HG02884 (cell line): ENCODE measurements at regions not wholly inside any gene's neighbourhood (a gene's known extent, or its start where the extent isn't known, plus 50 kb on each side); places are given as distances from the start of the nearest gene placed in this dataset.

Source experiments
- ATAC-seq: cut with Tn5 transposase; IDR thresholded peaks from one replicate; pipeline ENCODE4 v1.9.1; 2021; ENCODE audit warnings: mild to moderate bottlenecking, moderate library complexity; ENCODE audit not compliant: unreplicated experiment

GRCh38 chr9:515665-516064 lies 301.0 kb downstream of the DOCK8 start:
- no peak for ATAC-seq

- no peak for ATAC-seq
These were observed 303.3 kb downstream of the DOCK8 start for GRCh38 chr9:517993-518392.

- no peak for ATAC-seq
These were observed 303.9 kb downstream of the DOCK8 start for GRCh38 chr9:518540-518939.

GRCh38 chr9:519579-519978 lies 304.9 kb downstream of the DOCK8 start:
- no peak for ATAC-seq

GRCh38 chr9:520302-520701 lies 305.6 kb downstream of the DOCK8 start:
- no peak for ATAC-seq

- no peak for ATAC-seq
These were observed 307.5 kb downstream of the DOCK8 start for GRCh38 chr9:522190-522589.

GRCh38 chr9:522658-523057 lies 308.0 kb downstream of the DOCK8 start:
- no peak for ATAC-seq

- no peak for ATAC-seq
These were observed 308.8 kb downstream of the DOCK8 start for GRCh38 chr9:523444-523843.

GRCh38 chr9:524008-524407 lies 309.3 kb downstream of the DOCK8 start:
- no peak for ATAC-seq

- ATAC-seq = no peak
These were observed 312.4 kb downstream of the DOCK8 start for GRCh38 chr9:526904-527591.

GRCh38 chr9:529731-530130 lies 311.8 kb upstream of the DMRT1 start:
- no peak for ATAC-seq

- ATAC-seq = no peak
These were observed 310.8 kb upstream of the DMRT1 start for GRCh38 chr9:530681-531080.

GRCh38 chr9:532707-533106 lies 308.8 kb upstream of the DMRT1 start:
- ATAC-seq = no peak

- no peak for ATAC-seq
These were observed 306.6 kb upstream of the DMRT1 start for GRCh38 chr9:534886-535285.

GRCh38 chr9:535356-535755 lies 306.1 kb upstream of the DMRT1 start:
- no peak for ATAC-seq

GRCh38 chr9:536597-537511 lies 304.6 kb upstream of the DMRT1 start:
- no peak for ATAC-seq

- no peak for ATAC-seq
These were observed 298.0 kb upstream of the DMRT1 start for GRCh38 chr9:543478-543877.

GRCh38 chr9:545480-545879 lies 296.0 kb upstream of the DMRT1 start:
- ATAC-seq = no peak

- no peak for ATAC-seq
These were observed 295.3 kb upstream of the DMRT1 start for GRCh38 chr9:546235-546634.

- no peak for ATAC-seq
These were observed 294.7 kb upstream of the DMRT1 start for GRCh38 chr9:546797-547223.

- ATAC-seq = no peak
These were observed 294.2 kb upstream of the DMRT1 start for GRCh38 chr9:547314-547713.

GRCh38 chr9:549455-549997 lies 292.0 kb upstream of the DMRT1 start:
- ATAC-seq = no peak
